DOHH2 (cell line): ENCODE measurements at regions not wholly inside any gene's neighbourhood (a gene's known extent, or its start where the extent isn't known, plus 50 kb on each side); places are given as distances from the start of the nearest gene placed in this dataset.

ENCODE experiments used
- H3F3A ChIP-seq: fragments of 200-600 bp; sonication (generic), shearing (Covaris generic); 2 replicates; pipeline ENCODE4 v1.6.0; 2016; ENCODE audit warnings: antibody characterized with exemption, mild to moderate bottlenecking; ENCODE audit not compliant: control insufficient read depth, insufficient read depth
- H3K27ac ChIP-seq: fragments of 200-600 bp; sonication (generic); 2 replicates; pipeline ENCODE4 v1.5.1; 2014; ENCODE audit warnings: low read depth, mild to moderate bottlenecking, low read length, moderate library complexity
- H3K27me3 ChIP-seq: fragments of 200-600 bp; sonication (generic); 2 replicates; pipeline ENCODE4 v1.6.1; 2014; ENCODE audit warnings: mild to moderate bottlenecking, low read length, mixed read lengths; ENCODE audit not compliant: control insufficient read depth
- H3K36me3 ChIP-seq: fragments of 200-600 bp; sonication (generic); 2 replicates; pipeline ENCODE4 v1.6.1; 2014; ENCODE audit warnings: mild to moderate bottlenecking, low read length, moderate library complexity, mixed read lengths; ENCODE audit not compliant: control insufficient read depth
- H3K4me1 ChIP-seq: fragments of 200-600 bp; sonication (generic); 2 replicates; pipeline ENCODE4 v1.6.1; 2014; ENCODE audit warnings: mild to moderate bottlenecking, low read length, mixed read lengths; ENCODE audit not compliant: control insufficient read depth
- H3K4me2 ChIP-seq: fragments of 200-600 bp; sonication (generic); 2 replicates; pipeline ENCODE4 v1.6.0; 2014; ENCODE audit warnings: mild to moderate bottlenecking, low read length, moderate library complexity
- H3K4me3 ChIP-seq: fragments of 200-600 bp; sonication (generic); 2 replicates; pipeline ENCODE4 v1.5.1; 2014; ENCODE audit warnings: mild to moderate bottlenecking, low read length, mixed read lengths
- H3K79me2 ChIP-seq: fragments of 200-600 bp; sonication (generic); 2 replicates; pipeline ENCODE4 v1.6.1; 2014; ENCODE audit warnings: mild to moderate bottlenecking, low read length, mixed read lengths; ENCODE audit not compliant: control insufficient read depth
- H3K9me2 ChIP-seq: fragments of 200-600 bp; sonication (generic); replicated peaks from 2 replicates; pipeline ENCODE4 v1.6.1; 2014; ENCODE audit warnings: mild to moderate bottlenecking, low read length, mixed read lengths; ENCODE audit not compliant: control insufficient read depth
- H3K9me3 ChIP-seq: fragments of 200-600 bp; sonication (generic); 2 replicates; pipeline ENCODE4 v1.6.1; 2014; ENCODE audit warnings: antibody characterized with exemption, low read length, mixed read lengths; ENCODE audit not compliant: control insufficient read depth, insufficient read depth
- H4K20me1 ChIP-seq: fragments of 200-600 bp; sonication (generic); 2 replicates; pipeline ENCODE4 v1.6.0; 2014; ENCODE audit warnings: low read depth, mild to moderate bottlenecking, antibody characterized with exemption, low read length, moderate library complexity; ENCODE audit not compliant: control insufficient read depth, insufficient read depth
- CTCF ChIP-seq: fragments of 200-600 bp; sonication (generic); IDR thresholded peaks from one replicate; pipeline ENCODE4 v1.5.1; 2014; ENCODE audit warnings: antibody characterized with exemption, mild to moderate bottlenecking, low read depth, low read length; ENCODE audit not compliant: poor library complexity, severe bottlenecking
- EZH2phosphoT487 ChIP-seq: fragments of 200-600 bp; sonication (generic); IDR thresholded peaks from 2 replicates; pipeline ENCODE4 v1.6.1; 2017; ENCODE audit warnings: borderline replicate concordance, mild to moderate bottlenecking, antibody characterized with exemption, low read length, moderate library complexity, mixed read lengths

DNA sequence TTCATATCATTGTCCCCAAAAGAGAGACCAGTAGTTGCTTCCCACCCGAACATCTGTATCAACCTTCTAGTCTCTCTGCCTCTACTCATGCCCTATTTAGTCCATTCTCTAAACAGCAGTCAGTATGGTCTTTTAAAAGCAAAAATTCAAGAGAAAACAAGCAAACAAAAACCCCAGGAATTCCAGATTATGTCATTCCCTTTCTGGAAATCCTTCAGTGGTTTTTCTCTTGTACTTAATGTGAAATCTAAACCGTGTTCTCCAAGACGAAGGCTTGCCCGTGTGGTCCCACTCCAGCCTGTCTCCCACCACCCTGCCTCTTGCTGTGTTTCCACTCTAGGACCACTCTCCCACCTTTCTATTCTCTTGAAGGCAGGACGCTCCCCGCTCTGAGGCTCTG is 90.8 kb downstream of the TMEM30B start:
- no peak for TF ChIP-seq EZH2phosphoT487
- TF ChIP-seq CTCF: no peak
- no peaks in the 10 kb centered on the region for H3K4me1 ChIP-seq

GRCh38 chr14:61188978-61189808 is 91.9 kb downstream of the TMEM30B start:
- H3K9me2 ChIP-seq: no peaks in the 10 kb centered on the region
- H3F3A ChIP-seq: no peaks in the 10 kb centered on the region
- no peaks in the 10 kb centered on the region for H3K27me3 ChIP-seq
- peak; percentile 36 for TF ChIP-seq CTCF
- no peak for TF ChIP-seq EZH2phosphoT487
- H3K4me1 ChIP-seq: no peaks in the 10 kb centered on the region
- H3K27ac ChIP-seq: no peak overlapping the region
- peak overlapping the region; percentile 21; the same call in 1 of the 2 replicates for H3K4me3 ChIP-seq
- no peaks in the 10 kb centered on the region for H3K9me3 ChIP-seq
- H3K79me2 ChIP-seq: no peaks in the 10 kb centered on the region
- no peaks in the 10 kb centered on the region for H3K36me3 ChIP-seq
- H3K4me2 ChIP-seq: peak overlapping the region; percentile 40
- no peaks in the 10 kb centered on the region for H4K20me1 ChIP-seq

More for the DNA sequence above, 90.8 kb downstream of the TMEM30B start:
- Histone ChIP-seq H3K4me2 (no peak overlapping the region), H3K36me3 (no peaks in the 10 kb centered on the region), H3K27ac (no peak overlapping the region), H3K9me3 (no peaks in the 10 kb centered on the region), H3F3A (no peaks in the 10 kb centered on the region), H4K20me1 (no peaks in the 10 kb centered on the region), H3K4me3 (no peak overlapping the region), H3K79me2 (no peaks in the 10 kb centered on the region), H3K27me3 (no peaks in the 10 kb centered on the region), H3K9me2 (no peaks in the 10 kb centered on the region)

- H3K27ac ChIP-seq: no peak overlapping the region
- TF ChIP-seq EZH2phosphoT487 (no peak), CTCF (no peak)
- H3K36me3 ChIP-seq: no peaks in the 10 kb centered on the region
- no peaks in the 10 kb centered on the region for H3K4me1 ChIP-seq
- H3F3A ChIP-seq: no peaks in the 10 kb centered on the region
- H3K79me2 ChIP-seq: no peaks in the 10 kb centered on the region
- no peak overlapping the region for H3K4me3 ChIP-seq
- H3K4me2 ChIP-seq: no peak overlapping the region
- H3K9me3 ChIP-seq: no peaks in the 10 kb centered on the region
- no peaks in the 10 kb centered on the region for H3K9me2 ChIP-seq
- H3K27me3 ChIP-seq: no peaks in the 10 kb centered on the region
- H4K20me1 ChIP-seq: no peaks in the 10 kb centered on the region
Observed at GRCh38 chr14:61188196-61188595, 92.9 kb downstream of the TMEM30B start.
